ENCODE measurements at regions not wholly inside any gene's neighbourhood (a gene's known extent, or its start where the extent isn't known, plus 50 kb on each side); places are given as distances from the start of the nearest gene placed in this dataset.
A peak's percentile ranks its signal among the peaks of the same experiment; 100 is the strongest.
"Not testable (repeated sequence)": the region's sequence is repeated elsewhere in the genome, so short reads cannot be mapped to it uniquely, and the experiment has no call there.

DNA sequence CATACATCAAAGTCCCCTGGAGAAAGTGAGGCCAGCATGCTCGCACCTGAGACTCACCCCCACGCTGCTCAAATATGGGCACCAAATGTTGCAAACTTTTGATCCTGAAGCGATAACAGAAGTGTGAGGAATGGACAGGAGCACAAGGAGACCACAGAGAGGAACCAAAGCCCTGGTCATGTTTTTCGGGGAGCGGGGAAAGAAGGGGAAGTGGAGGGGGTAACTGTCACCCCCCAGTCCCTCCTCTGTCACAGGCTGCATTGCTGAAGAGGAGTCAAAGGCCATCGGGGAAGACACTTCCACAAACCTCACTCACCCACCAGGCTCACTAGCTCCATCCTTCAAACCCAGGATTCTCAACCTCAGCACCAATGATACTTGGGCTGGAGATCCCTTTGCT is 182.4 kb downstream of the UACA start:
- no peak for DNase-seq
- no peaks in the 10 kb centered on the region for H3K36me3 ChIP-seq (ENCODE audit: control insufficient read depth in 1 of 2, insufficient read depth in 2 of 2, low read length in 1 of 2)
- intact Hi-C loops (cut with DNase I): no loop called here
- WGBS, 2 donors: 95 to 96% methylated on average over 6 of the region's 6 CpGs
- H3K4me1 ChIP-seq (ENCODE audit: control insufficient read depth in 1 of 2, insufficient read depth in 2 of 2, low read length in 2 of 2): no peaks in the 10 kb centered on the region
- H3K27ac ChIP-seq (ENCODE audit: low read depth in 1 of 2, low read length in 2 of 2): no peak overlapping the region
- ATAC-seq (ENCODE audit: low FRiP score): no peak
- H3K9me3 ChIP-seq (ENCODE audit: control insufficient read depth, low read length): no peaks in the 10 kb centered on the region
- no peaks in the 10 kb centered on the region for H3K27me3 ChIP-seq (ENCODE audit: control insufficient read depth in 1 of 2, insufficient read depth in 2 of 2, low read length in 1 of 2)
- no peak overlapping the region for H3K4me3 ChIP-seq (ENCODE audit: low read length in 2 of 2)

DNA sequence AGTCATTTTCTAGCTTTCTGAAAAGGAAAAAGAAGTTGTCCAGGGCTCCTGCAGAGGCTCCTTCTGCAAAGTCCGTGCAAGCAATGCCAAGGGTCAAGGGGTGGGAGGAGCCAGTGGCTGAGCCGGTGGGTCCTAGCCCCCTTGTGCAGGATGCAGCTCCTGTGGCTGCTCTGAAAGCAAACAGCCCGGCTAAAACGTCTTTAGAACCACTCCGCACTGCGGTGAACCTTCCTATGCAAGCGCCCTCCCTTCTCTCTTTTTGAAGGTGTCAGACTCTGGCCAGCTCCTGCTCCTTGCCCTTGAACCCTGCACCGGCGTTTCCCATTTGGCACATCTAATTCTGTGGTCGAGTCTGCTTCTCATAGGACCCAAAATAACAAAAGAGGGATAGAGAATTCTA is 183.1 kb downstream of the UACA start:
- Histone ChIP-seq H3K27me3 (ENCODE audit: control insufficient read depth in 1 of 2, insufficient read depth in 2 of 2, low read length in 1 of 2) (no peaks in the 10 kb centered on the region), H3K4me3 (ENCODE audit: low read length in 2 of 2) (no peak overlapping the region), H3K9me3 (ENCODE audit: control insufficient read depth, low read length) (no peaks in the 10 kb centered on the region), H3K27ac (ENCODE audit: low read depth in 1 of 2, low read length in 2 of 2) (no peak overlapping the region), H3K36me3 (ENCODE audit: control insufficient read depth in 1 of 2, insufficient read depth in 2 of 2, low read length in 1 of 2) (no peaks in the 10 kb centered on the region), H3K4me1 (ENCODE audit: control insufficient read depth in 1 of 2, insufficient read depth in 2 of 2, low read length in 2 of 2) (no peaks in the 10 kb centered on the region)
- ATAC-seq (ENCODE audit: low FRiP score): no peak
- DNase-seq: peak in 1 of 2 donors; percentile 51
- 74 to 80% methylated on average over 10 of the region's 10 CpGs for WGBS, 2 donors
- intact Hi-C loops (cut with DNase I): no loop called here

DNA sequence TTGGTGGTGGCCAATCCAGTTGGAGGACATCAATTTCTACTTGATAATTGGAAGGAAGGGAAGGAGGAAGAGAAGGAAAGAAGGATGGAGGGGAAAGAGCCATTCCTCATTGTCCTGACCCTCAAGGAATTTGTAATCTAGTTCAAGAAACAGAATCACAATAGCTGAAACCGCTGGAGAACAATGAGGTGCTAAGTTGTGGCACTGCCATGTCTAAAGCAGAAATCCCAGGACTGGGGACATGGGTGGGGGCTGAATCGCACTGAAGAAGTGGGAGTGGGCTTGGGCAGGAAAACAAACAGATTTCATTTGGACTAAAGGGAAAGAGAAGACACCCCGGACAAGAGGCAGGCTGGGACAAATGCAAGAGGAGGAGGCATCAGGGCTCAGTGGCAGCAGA is 183.6 kb downstream of the UACA start:
- Histone ChIP-seq H3K9me3 (ENCODE audit: control insufficient read depth, low read length) (no peaks in the 10 kb centered on the region), H3K4me1 (ENCODE audit: control insufficient read depth in 1 of 2, insufficient read depth in 2 of 2, low read length in 2 of 2) (no peaks in the 10 kb centered on the region), H3K27me3 (ENCODE audit: control insufficient read depth in 1 of 2, insufficient read depth in 2 of 2, low read length in 1 of 2) (no peaks in the 10 kb centered on the region), H3K27ac (ENCODE audit: low read depth in 1 of 2, low read length in 2 of 2) (no peak overlapping the region), H3K4me3 (ENCODE audit: low read length in 2 of 2) (no peak overlapping the region), H3K36me3 (ENCODE audit: control insufficient read depth in 1 of 2, insufficient read depth in 2 of 2, low read length in 1 of 2) (no peaks in the 10 kb centered on the region)
- DNase-seq (no peak), ATAC-seq (ENCODE audit: low FRiP score) (no peak)
- 86 to 89% methylated on average over 3 of the region's 3 CpGs for WGBS, 2 donors
- intact Hi-C loops (cut with DNase I): no loop called here

DNA sequence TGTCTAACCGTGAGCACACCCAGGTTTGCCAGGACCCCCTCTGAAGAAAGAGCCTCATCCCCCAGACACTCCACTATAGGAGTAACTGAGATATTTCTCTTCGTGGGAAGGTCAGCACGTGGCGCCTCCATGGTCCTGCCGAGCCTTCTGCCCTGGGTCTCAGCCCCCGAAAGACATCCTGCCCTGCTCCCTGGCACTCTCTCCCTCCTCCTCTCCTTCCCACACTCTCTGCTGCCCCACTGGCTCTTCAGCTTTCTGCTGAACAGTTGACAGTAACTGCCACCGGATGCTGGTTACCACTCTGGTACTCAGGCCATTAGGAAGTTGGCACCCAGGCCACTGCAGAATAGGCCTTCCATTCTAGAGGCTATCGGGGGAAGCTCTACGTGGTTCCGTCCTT is 185.2 kb downstream of the UACA start:
- 94 to 97% methylated on average over 10 of the region's 10 CpGs for WGBS, 2 donors
- peak in 1 of 2 donors; percentile 27 for DNase-seq
- no peak overlapping the region for H3K4me3 ChIP-seq (ENCODE audit: low read length in 2 of 2)
- intact Hi-C loops (cut with DNase I): no loop called here
- H3K36me3 ChIP-seq (ENCODE audit: control insufficient read depth in 1 of 2, insufficient read depth in 2 of 2, low read length in 1 of 2): no peaks in the 10 kb centered on the region
- H3K9me3 ChIP-seq (ENCODE audit: control insufficient read depth, low read length): no peaks in the 10 kb centered on the region
- H3K27ac ChIP-seq (ENCODE audit: low read depth in 1 of 2, low read length in 2 of 2): no peak overlapping the region
- H3K27me3 ChIP-seq (ENCODE audit: control insufficient read depth in 1 of 2, insufficient read depth in 2 of 2, low read length in 1 of 2): no peaks in the 10 kb centered on the region
- H3K4me1 ChIP-seq (ENCODE audit: control insufficient read depth in 1 of 2, insufficient read depth in 2 of 2, low read length in 2 of 2): no peaks in the 10 kb centered on the region
- no peak for ATAC-seq (ENCODE audit: low FRiP score)

DNA sequence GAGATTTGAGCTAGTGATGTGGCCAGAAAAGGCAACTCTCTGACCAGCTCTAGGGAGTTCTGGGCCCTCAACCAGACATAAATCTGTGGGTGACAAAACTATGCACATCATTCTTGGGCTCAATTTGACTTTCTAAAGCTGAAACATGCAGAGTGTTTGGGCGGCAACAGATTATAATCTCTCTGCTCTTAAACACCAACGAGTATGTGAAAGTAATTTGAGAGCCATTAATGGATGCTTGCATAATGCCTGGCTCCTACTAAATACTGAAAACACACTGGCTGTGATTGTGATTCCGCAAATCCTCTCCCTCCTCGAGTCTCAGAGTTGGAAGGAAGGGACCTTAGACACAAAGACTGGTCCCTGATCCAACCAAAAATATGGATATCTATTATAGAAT is 186.7 kb downstream of the UACA start:
- no peak for ATAC-seq (ENCODE audit: low FRiP score)
- DNase-seq: no peak
- Histone ChIP-seq H3K27ac (ENCODE audit: low read depth in 1 of 2, low read length in 2 of 2) (no peak overlapping the region), H3K9me3 (ENCODE audit: control insufficient read depth, low read length) (no peaks in the 10 kb centered on the region), H3K4me3 (ENCODE audit: low read length in 2 of 2) (no peak overlapping the region), H3K36me3 (ENCODE audit: control insufficient read depth in 1 of 2, insufficient read depth in 2 of 2, low read length in 1 of 2) (no peaks in the 10 kb centered on the region), H3K4me1 (ENCODE audit: control insufficient read depth in 1 of 2, insufficient read depth in 2 of 2, low read length in 2 of 2) (no peaks in the 10 kb centered on the region), H3K27me3 (ENCODE audit: control insufficient read depth in 1 of 2, insufficient read depth in 2 of 2, low read length in 1 of 2) (no peaks in the 10 kb centered on the region)
- WGBS, 2 donors: 67 to 70% methylated on average over 4 of the region's 4 CpGs
- intact Hi-C loops (cut with DNase I): no loop called here

DNA sequence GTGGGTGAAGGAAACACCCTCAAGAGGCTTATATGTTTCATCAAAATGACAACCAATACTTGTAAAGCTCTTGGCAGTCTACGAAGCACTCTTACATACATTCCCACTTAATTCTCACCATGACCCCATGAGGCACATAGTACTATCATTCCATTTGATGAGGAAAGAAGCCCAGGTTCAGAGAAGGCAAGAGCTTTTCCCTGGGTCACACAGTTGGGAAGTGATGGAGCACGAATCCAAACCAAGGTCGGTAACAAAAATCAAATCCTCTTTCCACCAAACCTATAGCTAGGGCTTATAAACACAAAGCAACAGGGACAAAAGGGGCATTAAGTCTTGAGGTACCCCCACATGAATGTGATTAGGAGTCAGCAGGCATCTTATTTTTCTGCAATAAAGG is 187.1 kb downstream of the UACA start:
- H3K27me3 ChIP-seq (ENCODE audit: control insufficient read depth in 1 of 2, insufficient read depth in 2 of 2, low read length in 1 of 2): no peaks in the 10 kb centered on the region
- intact Hi-C loops (cut with DNase I): no loop called here
- no peak overlapping the region for H3K27ac ChIP-seq (ENCODE audit: low read depth in 1 of 2, low read length in 2 of 2)
- H3K9me3 ChIP-seq (ENCODE audit: control insufficient read depth, low read length): no peaks in the 10 kb centered on the region
- no peaks in the 10 kb centered on the region for H3K36me3 ChIP-seq (ENCODE audit: control insufficient read depth in 1 of 2, insufficient read depth in 2 of 2, low read length in 1 of 2)
- no peaks in the 10 kb centered on the region for H3K4me1 ChIP-seq (ENCODE audit: control insufficient read depth in 1 of 2, insufficient read depth in 2 of 2, low read length in 2 of 2)
- DNase-seq (no peak), ATAC-seq (ENCODE audit: low FRiP score) (no peak)
- no peak overlapping the region for H3K4me3 ChIP-seq (ENCODE audit: low read length in 2 of 2)
- WGBS, 2 donors: 96 to 98% methylated on average over 3 of the region's 3 CpGs

DNA sequence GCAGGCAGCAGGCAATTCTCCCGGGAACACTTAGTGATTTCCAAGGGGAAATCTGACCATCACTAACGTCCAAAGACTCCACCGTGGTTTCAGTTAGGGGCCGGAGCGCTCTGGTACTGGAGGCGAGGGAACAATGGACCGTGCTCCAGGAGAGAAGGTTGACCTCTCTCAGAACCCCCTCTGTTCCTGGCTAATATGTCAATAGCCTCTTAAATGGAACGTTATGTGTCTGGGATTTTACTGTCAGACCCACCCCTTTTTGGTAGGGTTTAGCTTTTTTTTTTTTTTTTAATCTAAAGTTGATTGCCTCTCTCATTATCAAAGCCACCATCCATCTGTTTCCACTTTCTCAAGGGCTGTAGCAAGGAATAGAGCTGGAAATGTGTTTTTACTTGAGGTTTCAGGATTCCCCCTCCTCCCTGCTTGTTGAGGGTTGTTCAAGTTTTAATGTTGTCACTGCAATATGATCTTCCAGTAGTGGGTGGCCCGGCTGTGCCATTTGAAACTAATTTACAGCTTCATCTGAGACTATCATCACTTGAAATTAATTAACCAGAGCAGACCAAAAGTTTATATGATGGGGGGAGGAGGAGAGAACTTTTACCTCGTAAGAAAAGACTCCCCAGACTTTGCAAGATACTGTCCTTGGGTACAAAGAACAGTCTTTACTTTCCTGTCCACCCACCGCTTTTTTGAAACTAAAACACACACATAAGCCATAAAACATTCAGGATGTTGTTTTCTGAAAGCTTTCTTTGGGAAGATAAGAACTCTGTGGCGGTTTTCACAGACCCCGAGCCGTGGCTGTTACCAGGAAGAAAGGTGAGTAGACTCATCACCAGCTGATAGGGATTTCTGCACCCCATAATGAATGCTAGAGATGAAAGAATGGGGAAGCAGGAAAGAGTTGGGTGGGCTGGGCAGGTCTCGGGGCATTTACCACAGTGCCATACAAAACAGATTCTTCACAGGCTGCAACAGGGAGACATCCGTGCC is 187.8 kb downstream of the UACA start:
- Histone ChIP-seq H3K27me3 (ENCODE audit: control insufficient read depth in 1 of 2, insufficient read depth in 2 of 2, low read length in 1 of 2) (no peaks in the 10 kb centered on the region), H3K9me3 (ENCODE audit: control insufficient read depth, low read length) (no peaks in the 10 kb centered on the region), H3K4me3 (ENCODE audit: low read length in 2 of 2) (no peak overlapping the region), H3K27ac (ENCODE audit: low read depth in 1 of 2, low read length in 2 of 2) (no peak overlapping the region), H3K4me1 (ENCODE audit: control insufficient read depth in 1 of 2, insufficient read depth in 2 of 2, low read length in 2 of 2) (no peaks in the 10 kb centered on the region), H3K36me3 (ENCODE audit: control insufficient read depth in 1 of 2, insufficient read depth in 2 of 2, low read length in 1 of 2) (no peaks in the 10 kb centered on the region)
- ATAC-seq (ENCODE audit: low FRiP score): no peak
- intact Hi-C loops (cut with DNase I): no loop called here
- 60 to 67% methylated on average over 16 of the region's 16 CpGs for WGBS, 2 donors
- no peak for DNase-seq

DNA sequence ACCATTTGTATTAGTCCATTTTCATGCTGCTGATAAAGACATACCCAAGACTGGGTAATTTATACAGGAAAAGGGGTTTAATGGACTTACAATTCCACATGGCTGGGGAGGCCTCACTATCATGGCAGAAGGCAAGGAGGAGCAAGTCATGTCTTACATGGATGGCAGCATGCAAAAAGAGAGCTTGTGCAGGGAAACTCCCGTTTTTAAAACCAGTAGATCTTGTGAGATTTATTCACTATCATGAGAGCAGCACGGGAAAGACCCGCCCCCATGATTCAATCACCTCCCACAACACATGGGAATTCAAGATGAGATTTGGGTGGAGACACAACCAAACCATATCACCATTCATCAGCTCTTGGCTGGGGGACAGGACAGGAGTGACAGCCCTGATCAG is 189.0 kb downstream of the UACA start:
- H3K4me3 ChIP-seq (ENCODE audit: low read length in 2 of 2); H3K9me3 ChIP-seq (ENCODE audit: control insufficient read depth, low read length); H3K27me3 ChIP-seq (ENCODE audit: control insufficient read depth in 1 of 2, insufficient read depth in 2 of 2, low read length in 1 of 2); H3K36me3 ChIP-seq (ENCODE audit: control insufficient read depth in 1 of 2, insufficient read depth in 2 of 2, low read length in 1 of 2); DNase-seq; intact Hi-C loops (cut with DNase I); ATAC-seq (ENCODE audit: low FRiP score); H3K4me1 ChIP-seq (ENCODE audit: control insufficient read depth in 1 of 2, insufficient read depth in 2 of 2, low read length in 2 of 2); H3K27ac ChIP-seq (ENCODE audit: low read depth in 1 of 2, low read length in 2 of 2): not testable (repeated sequence)
- WGBS, 2 donors: 94 to 100% methylated on average over 3 of the region's 3 CpGs

DNA sequence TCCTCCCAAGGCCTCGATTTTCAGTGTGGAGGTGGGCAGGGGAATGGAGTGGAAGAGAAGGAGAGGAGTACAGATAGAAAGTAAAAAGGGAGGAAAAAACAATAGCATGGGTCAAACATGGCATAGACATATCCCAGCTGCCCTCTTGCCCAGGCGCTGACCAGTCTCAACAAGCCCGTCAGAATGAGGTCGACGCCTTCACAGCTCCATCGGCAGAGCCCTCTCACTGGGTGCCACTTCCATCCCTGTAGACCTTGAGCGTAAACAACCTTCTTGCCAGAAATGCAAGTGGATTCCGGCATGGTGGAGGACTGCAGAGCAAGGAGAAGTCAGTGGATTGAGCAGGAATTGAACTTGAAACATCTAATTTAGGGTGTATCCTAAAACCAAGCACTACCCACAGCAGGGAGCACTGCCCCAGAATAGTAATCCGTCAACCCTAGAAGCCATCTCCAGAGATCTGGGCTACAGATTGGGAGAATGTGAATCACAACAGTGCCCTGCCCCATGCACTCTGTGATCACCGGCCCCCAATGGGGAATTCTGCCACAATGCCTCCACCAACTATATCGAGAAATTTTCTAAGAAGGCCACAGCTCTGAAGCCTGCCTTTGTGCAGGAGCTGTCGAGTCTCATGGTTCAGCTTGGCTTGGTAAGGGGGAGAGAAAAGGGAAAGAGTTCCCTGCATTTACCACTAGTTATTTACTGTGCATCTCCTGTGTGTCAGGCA is 190.1 kb downstream of the UACA start:
- Histone ChIP-seq H3K9me3 (ENCODE audit: control insufficient read depth, low read length) (no peaks in the 10 kb centered on the region), H3K27ac (ENCODE audit: low read depth in 1 of 2, low read length in 2 of 2) (no peak overlapping the region), H3K4me3 (ENCODE audit: low read length in 2 of 2) (no peak overlapping the region), H3K27me3 (ENCODE audit: control insufficient read depth in 1 of 2, insufficient read depth in 2 of 2, low read length in 1 of 2) (no peaks in the 10 kb centered on the region), H3K36me3 (ENCODE audit: control insufficient read depth in 1 of 2, insufficient read depth in 2 of 2, low read length in 1 of 2) (no peaks in the 10 kb centered on the region), H3K4me1 (ENCODE audit: control insufficient read depth in 1 of 2, insufficient read depth in 2 of 2, low read length in 2 of 2) (no peaks in the 10 kb centered on the region)
- WGBS, 2 donors: 85 to 91% methylated on average over 12 of the region's 12 CpGs
- no peak for DNase-seq
- ATAC-seq (ENCODE audit: low FRiP score): no peak
- intact Hi-C loops (cut with DNase I): no loop called here

All from aorta (tissue), 5 donors.